Lung (tissue), 11 donors: ENCODE measurements at regions not wholly inside any gene's neighbourhood (a gene's known extent, or its start where the extent isn't known, plus 50 kb on each side); places are given as distances from the start of the nearest gene placed in this dataset.

Experiments used
- ATAC-seq: fragments of 200-7000 bp; cut with Tn5 transposase; one replicate; pipeline ENCODE4 v1.9.1; 2020; ENCODE audit warnings: moderate number of reproducible peaks; ENCODE audit not compliant: insufficient read depth, low FRiP score
- DNase-seq, 3 donors: peaks; one replicate each; pipeline ENCODE4 v3.0.0-alpha.2; 2013 to 2017
- H3K27ac ChIP-seq, 2 donors: one replicate each; pipeline ENCODE4 v1.5.1; 2013; ENCODE audit warnings: mild to moderate bottlenecking in 2 of 2, moderate library complexity in 2 of 2, control low read depth in 1 of 2, inconsistent platforms in 1 of 2, low read depth in 1 of 2, low read length in 1 of 2
- H3K27me3 ChIP-seq, 3 donors: one replicate each; pipeline ENCODE4 v1.5.1; 2013; ENCODE audit warnings: low read length in 2 of 3; ENCODE audit not compliant: control insufficient read depth in 3 of 3, insufficient read depth in 3 of 3
- H3K36me3 ChIP-seq, 4 donors: one replicate each; pipeline ENCODE4 v1.5.1; 2013; ENCODE audit warnings: low read length in 4 of 4, mild to moderate bottlenecking in 1 of 4, moderate library complexity in 1 of 4; ENCODE audit not compliant: control insufficient read depth in 4 of 4, insufficient read depth in 4 of 4
- H3K4me1 ChIP-seq, 5 donors: one replicate each; pipeline ENCODE4 v1.5.1; 2013; ENCODE audit warnings: low read length in 5 of 5, mild to moderate bottlenecking in 2 of 5, moderate library complexity in 1 of 5; ENCODE audit not compliant: control insufficient read depth in 5 of 5, insufficient read depth in 5 of 5
- H3K4me3 ChIP-seq: one replicate; pipeline ENCODE4 v1.5.1; 2013; ENCODE audit warnings: mild to moderate bottlenecking, control low read depth, moderate library complexity
- H3K9ac ChIP-seq, 2 donors: one replicate each; pipeline ENCODE4 v1.5.1; 2013; ENCODE audit warnings: low read length in 2 of 2, control low read depth in 1 of 2; ENCODE audit not compliant: insufficient read depth in 1 of 2
- H3K9me3 ChIP-seq, 4 donors: one replicate each; pipeline ENCODE4 v1.5.1; 2013; ENCODE audit warnings: low read length in 3 of 4, mild to moderate bottlenecking in 1 of 4, moderate library complexity in 1 of 4; ENCODE audit not compliant: control insufficient read depth in 4 of 4, insufficient read depth in 3 of 4
- CTCF ChIP-seq: IDR thresholded peaks from 2 replicates; pipeline ENCODE4 v1.5.1; 2012; ENCODE audit warnings: mild to moderate bottlenecking; ENCODE audit errors: control extremely low read depth, extremely low read depth
- WGBS, 2 donors: extraction: QIAGEN DNeasy Blood & Tissue Kit; methylation state at CpG; one replicate each; pipeline ENCODE4 v1.1.7; 2013; 5-methylcytosine and 5-hydroxymethylcytosine counted together
- donor health status: control.
- donor health status: control.
- donor health status: Bipolar disorder and iron deficiency.
- donor health status: healthy.
- donor health status: DM: yes; HTN: yes; CAD: no.

DNA sequence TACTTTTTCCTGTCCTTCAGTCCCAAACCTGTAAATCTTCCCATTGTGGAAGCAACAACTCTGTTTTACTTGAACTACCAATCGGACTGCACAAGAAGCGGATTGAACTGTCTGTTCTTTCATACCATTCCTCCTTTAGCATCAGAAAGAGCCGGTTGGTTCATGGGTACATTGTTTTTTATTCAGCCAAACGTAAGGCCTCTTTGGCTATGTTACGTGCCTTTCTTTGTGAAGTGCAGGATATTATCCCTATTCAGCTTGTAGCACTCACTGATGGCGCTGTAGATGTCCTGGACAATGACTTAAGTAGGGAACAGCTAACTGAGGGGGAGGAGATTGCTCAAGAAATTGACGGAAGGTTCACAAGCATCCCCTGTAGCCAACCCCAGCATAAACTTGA is 60.3 kb downstream of the ARHGAP35 start:
- DNase-seq (no peak), ATAC-seq (no peak)
- peaks cover 15 to 36% (median 20%) of the 10 kb centered on the region in 4 donors for H3K36me3 ChIP-seq
- H3K9me3 ChIP-seq: no peaks in the 10 kb centered on the region
- TF ChIP-seq CTCF: no peak
- H3K4me1 ChIP-seq: peaks cover 8 to 23% (median 13%) of the 10 kb centered on the region in 5 donors
- no peak overlapping the region for H3K9ac ChIP-seq
- H3K27me3 ChIP-seq: no peaks in the 10 kb centered on the region
- 96 to 97% methylated on average over 7 of the region's 7 CpGs for WGBS, 2 donors
- no peak overlapping the region for H3K4me3 ChIP-seq
- H3K27ac ChIP-seq: no peak overlapping the region

GRCh38 chr19:46922465-46922864 is 61.7 kb downstream of the ARHGAP35 start:
- Histone ChIP-seq H3K4me1 (peaks cover 13 to 33% (median 20%) of the 10 kb centered on the region in 5 donors), H3K27ac (no peak overlapping the region), H3K27me3 (no peaks in the 10 kb centered on the region), H3K9ac (no peak overlapping the region), H3K9me3 (no peaks in the 10 kb centered on the region), H3K4me3 (no peak overlapping the region), H3K36me3 (peaks cover 15 to 36% (median 20%) of the 10 kb centered on the region in 4 donors)
- ATAC-seq (no peak), DNase-seq (no peak)
- 95 to 98% methylated on average over 3 of the region's 3 CpGs for WGBS, 2 donors
- TF ChIP-seq CTCF: no peak

DNA sequence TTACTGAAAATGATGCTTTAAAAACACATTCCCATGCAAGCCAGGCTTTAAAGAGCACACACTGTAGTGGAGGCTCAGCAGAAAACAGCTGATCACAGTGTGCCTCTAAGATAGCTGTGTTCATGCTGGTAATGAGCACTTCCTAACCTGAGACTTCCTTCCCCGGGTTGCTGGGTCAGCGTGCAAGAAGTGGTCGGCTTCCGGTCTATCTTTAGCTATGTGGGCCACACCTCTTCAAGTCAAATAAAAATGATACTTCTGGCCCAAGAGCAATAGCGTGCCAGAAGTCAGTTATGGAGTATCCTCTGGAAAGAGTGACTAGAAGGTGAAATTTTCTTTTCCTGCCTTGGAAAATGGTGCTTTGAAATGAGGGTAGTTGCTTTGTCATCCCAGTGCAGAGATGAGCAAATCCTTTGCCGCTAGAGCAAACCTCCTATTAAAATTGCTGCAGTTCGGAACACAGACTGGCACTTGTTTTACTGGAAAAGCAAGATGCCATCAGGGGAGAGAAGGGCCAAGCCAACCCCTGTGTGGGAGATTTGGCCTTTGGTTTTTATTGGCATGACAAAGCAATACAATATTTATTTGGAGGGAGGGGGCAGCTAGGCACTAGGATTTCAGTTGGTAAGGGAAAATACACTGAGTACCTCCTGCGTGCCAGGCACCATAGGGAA is 64.2 kb downstream of the ARHGAP35 start:
- DNase-seq (peak in 1 of 3 donors; percentile 35), ATAC-seq (peak; percentile 19)
- Histone ChIP-seq H3K9me3 (no peaks in the 10 kb centered on the region), H3K4me1 (peaks cover 15 to 47% (median 20%) of the 10 kb centered on the region in 5 donors), H3K27ac (peak overlapping the region in 1 of 2 donors; percentile 82), H3K9ac (no peak overlapping the region), H3K27me3 (no peaks in the 10 kb centered on the region), H3K4me3 (no peak overlapping the region), H3K36me3 (peaks cover 8 to 22% (median 14%) of the 10 kb centered on the region in 4 donors)
- WGBS, 2 donors: 30 to 34% methylated on average over 8 of the region's 8 CpGs
- no peak for TF ChIP-seq CTCF
